Peyer's patch (tissue), 4 donors: ENCODE measurements at regions not wholly inside any gene's neighbourhood (a gene's known extent, or its start where the extent isn't known, plus 50 kb on each side); places are given as distances from the start of the nearest gene placed in this dataset.

Experiments used
- POLR2A ChIP-seq, 2 donors: fragments of 450-650 bp; IDR thresholded peaks; one replicate each; pipeline ENCODE4 v1.5.1; 2017; ENCODE audit warnings: antibody characterized with exemption in 2 of 2, mild to moderate bottlenecking in 2 of 2, moderate library complexity in 2 of 2
- TF ChIP-seq, protein P1 (sequence below), 6 experiments: fragments of 450-650 bp in 4 of 6; fragments of 200-600 bp in 2 of 6; sonication (generic) in 1 of 6; IDR thresholded peaks; one replicate each; pipeline ENCODE4 v1.5.1; 2017 to 2019; ENCODE audit warnings: antibody characterized with exemption in 6 of 6, mild to moderate bottlenecking in 3 of 6, moderate library complexity in 1 of 6

DNA sequence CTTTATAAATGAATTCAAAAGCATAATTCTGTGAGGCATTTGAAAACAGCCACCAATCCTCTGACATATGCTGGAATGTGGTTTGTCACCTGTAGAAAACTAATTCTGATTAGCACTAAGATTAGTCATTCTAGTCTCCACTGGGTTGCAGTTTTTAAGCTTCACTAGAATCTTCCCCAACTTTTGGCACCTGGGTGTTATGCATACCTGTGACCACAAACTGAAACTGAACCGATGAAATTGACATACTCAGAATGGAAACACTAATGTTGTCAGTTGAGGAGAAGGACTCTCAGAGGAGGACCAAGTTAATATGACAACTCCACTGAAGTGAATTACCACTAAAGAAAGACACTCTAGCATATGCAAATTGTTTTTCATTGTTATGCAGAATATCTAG, 285.8 kb upstream of the NEGR1 start:
- TF ChIP-seq, protein P1, sequence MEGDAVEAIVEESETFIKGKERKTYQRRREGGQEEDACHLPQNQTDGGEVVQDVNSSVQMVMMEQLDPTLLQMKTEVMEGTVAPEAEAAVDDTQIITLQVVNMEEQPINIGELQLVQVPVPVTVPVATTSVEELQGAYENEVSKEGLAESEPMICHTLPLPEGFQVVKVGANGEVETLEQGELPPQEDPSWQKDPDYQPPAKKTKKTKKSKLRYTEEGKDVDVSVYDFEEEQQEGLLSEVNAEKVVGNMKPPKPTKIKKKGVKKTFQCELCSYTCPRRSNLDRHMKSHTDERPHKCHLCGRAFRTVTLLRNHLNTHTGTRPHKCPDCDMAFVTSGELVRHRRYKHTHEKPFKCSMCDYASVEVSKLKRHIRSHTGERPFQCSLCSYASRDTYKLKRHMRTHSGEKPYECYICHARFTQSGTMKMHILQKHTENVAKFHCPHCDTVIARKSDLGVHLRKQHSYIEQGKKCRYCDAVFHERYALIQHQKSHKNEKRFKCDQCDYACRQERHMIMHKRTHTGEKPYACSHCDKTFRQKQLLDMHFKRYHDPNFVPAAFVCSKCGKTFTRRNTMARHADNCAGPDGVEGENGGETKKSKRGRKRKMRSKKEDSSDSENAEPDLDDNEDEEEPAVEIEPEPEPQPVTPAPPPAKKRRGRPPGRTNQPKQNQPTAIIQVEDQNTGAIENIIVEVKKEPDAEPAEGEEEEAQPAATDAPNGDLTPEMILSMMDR (IDR thresholded peaks at IDR 0.05) = no peak
- no peak for TF ChIP-seq POLR2A (IDR thresholded peaks at IDR 0.05)
